Motor neuron (in vitro differentiated cells): ENCODE measurements at regions not wholly inside any gene's neighbourhood (a gene's known extent, or its start where the extent isn't known, plus 50 kb on each side); places are given as distances from the start of the nearest gene placed in this dataset.

Experiments used
- ATAC-seq, 8 experiments: fragments of 200-7000 bp; cut with Tn5 transposase; replicated peaks in 6 of 8; 2 replicates each; pipeline ENCODE4 v1.8.0; 2021; ENCODE audit warnings: mild to moderate bottlenecking in 8 of 8, moderate library complexity in 8 of 8
- H3K27ac ChIP-seq, 2 donors: fragments of 250-450 bp; sonication (Bioruptor Pico); 2 replicates each; pipeline ENCODE4 v1.9.0; 2021; ENCODE audit warnings: antibody characterized with exemption in 2 of 2, mild to moderate bottlenecking in 2 of 2, moderate library complexity in 1 of 2
- H3K4me1 ChIP-seq, 2 donors: fragments of 250-450 bp; sonication (Bioruptor Pico); replicated peaks in 1 of 2; 2 replicates each; pipeline ENCODE4 v1.6.1; 2021; ENCODE audit warnings: antibody characterized with exemption in 2 of 2, mild to moderate bottlenecking in 2 of 2, moderate library complexity in 1 of 2
- H3K4me3 ChIP-seq, 5 donors: fragments of 250-450 bp; sonication (Bioruptor Pico); 2 replicates each; pipeline ENCODE4 v1.9.0; 2021; ENCODE audit warnings: antibody characterized with exemption in 5 of 5, mild to moderate bottlenecking in 5 of 5, moderate library complexity in 4 of 5
- WGBS, 10 experiments: fragments of 450-650 bp; shearing (Covaris generic); methylation state at CpG; one replicate each; pipeline ENCODE4 v1.0.0; 2022; 5-methylcytosine and 5-hydroxymethylcytosine counted together
- in situ Hi-C, 9 experiments: fragments of 400-800 bp; cut with MboI; loops; one replicate each; pipeline ENCODE4 v1.15.0; 2021; ENCODE audit warnings: low sequenced_read_pairs in 9 of 9, low pct_unique_long_range_greater_than_20kb in 2 of 9; ENCODE audit not compliant: unreplicated experiment in 9 of 9

DNA sequence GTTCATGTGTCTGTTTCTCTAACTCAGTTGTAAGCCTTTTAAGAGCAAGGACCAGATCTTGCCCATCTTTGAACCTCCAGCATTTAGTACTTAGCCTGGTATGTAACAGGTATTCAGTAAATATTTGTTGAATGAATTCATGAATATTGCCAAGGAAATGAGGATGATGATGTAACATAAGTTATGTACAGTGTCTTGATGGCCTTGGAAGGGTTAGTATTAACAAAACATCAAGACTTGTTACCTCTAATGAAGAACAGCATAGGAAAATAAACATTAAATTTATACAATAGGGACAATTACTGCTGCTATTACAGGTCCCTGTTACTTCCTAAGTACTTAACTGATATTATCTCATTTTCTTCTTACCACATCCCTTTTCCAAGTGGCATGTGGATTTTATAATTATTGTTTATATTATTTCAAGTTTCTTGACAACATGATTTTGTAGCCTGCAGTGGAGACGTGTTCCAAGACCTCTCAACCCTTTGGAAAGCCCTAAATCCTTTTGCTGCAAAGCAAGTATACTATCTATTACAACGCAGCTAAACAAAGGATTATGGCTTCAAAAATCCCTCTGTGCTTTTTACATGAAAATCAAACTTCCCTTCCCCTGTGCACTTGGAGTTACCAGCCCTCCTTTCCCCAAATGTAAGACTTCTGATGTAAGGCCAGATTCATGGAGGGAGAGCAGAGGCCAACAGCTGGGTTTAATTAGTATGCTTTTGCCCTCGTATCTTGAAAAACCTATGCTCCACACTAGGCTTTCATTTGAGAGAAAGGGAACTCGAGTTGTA, 77.4 kb upstream of the SMIM36 start:
- no peak overlapping the region for H3K4me3 ChIP-seq
- WGBS, 10 experiments, result 2 to 100% (median 65%) methylated on average over 1 to 4 of the region's 4 CpGs
- in situ Hi-C loops, result no loop called here
- ATAC-seq, result no peak
- H3K27ac ChIP-seq, result no peak overlapping the region
- peaks cover 0 to 3% of the 10 kb centered on the region in 2 donors for H3K4me1 ChIP-seq

DNA sequence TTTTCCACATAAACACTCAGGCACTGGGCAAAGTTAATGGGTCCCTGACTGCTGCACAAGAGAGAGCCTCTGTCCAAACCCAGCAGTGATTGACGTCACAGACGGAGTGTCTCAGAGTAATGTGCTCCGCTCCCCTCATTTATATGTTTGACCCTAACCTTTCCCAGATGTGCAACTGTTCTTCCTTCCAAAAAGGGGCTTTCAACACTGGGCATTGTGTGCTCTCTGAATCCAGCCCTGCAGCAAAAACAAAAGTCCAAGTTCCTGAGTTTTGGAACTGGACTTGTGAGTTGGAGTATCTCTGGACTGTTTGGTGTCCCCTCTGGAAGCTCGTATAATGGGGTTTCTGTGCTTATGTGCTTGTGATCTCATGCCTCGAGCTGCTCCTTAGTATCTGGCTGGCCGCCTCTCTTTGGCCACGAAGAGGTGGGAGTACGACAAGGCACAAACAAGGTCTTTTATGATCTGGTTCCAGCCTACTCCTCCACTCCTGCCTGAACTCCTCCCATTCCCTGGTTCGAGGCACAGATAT, 76.4 kb upstream of the SMIM36 start:
- in situ Hi-C loops, result no loop called here
- H3K27ac ChIP-seq, result no peak overlapping the region
- peaks cover 0 to 3% of the 10 kb centered on the region in 2 donors for H3K4me1 ChIP-seq
- 20 to 100% (median 57%) methylated on average over 1 to 8 of the region's 9 CpGs; no CpG with 5 or more reads in 1 of the 10 experiments for WGBS, 10 experiments
- H3K4me3 ChIP-seq, result no peak overlapping the region
- peak in 1 of 8 experiments; percentile 42 for ATAC-seq

GRCh38 chr17:55585629-55586028, 74.4 kb upstream of the SMIM36 start:
- WGBS, 10 experiments, result 93 to 100% (median 100%) methylated on average over 2 of the region's 2 CpGs; no CpG with 5 or more reads in 1 of the 10 experiments
- H3K27ac ChIP-seq, result no peak overlapping the region
- H3K4me1 ChIP-seq, result peaks cover 0 to 3% of the 10 kb centered on the region in 2 donors
- in situ Hi-C loops, result no loop called here
- H3K4me3 ChIP-seq, result no peak overlapping the region
- ATAC-seq, result no peak

GRCh38 chr17:55584861-55585260, 73.6 kb upstream of the SMIM36 start:
- peaks cover 0 to 3% of the 10 kb centered on the region in 2 donors for H3K4me1 ChIP-seq
- WGBS, 10 experiments, result 11 to 92% (median 41%) methylated on average over 1 of the region's 1 CpG; no CpG with 5 or more reads in 4 of the 10 experiments
- H3K27ac ChIP-seq, result no peak overlapping the region
- ATAC-seq, result no peak
- no peak overlapping the region for H3K4me3 ChIP-seq
- in situ Hi-C loops, result no loop called here

GRCh38 chr17:55584055-55584685, 72.9 kb upstream of the SMIM36 start:
- H3K27ac ChIP-seq, result no peak overlapping the region
- H3K4me1 ChIP-seq, result peaks cover 0 to 3% of the 10 kb centered on the region in 2 donors
- ATAC-seq, result peak in 2 of 8 experiments; percentile 18 to 62
- in situ Hi-C loops, result no loop called here
- 22 to 100% (median 95%) methylated on average over 1 to 2 of the region's 2 CpGs; no CpG with 5 or more reads in 1 of the 10 experiments for WGBS, 10 experiments
- no peak overlapping the region for H3K4me3 ChIP-seq

DNA sequence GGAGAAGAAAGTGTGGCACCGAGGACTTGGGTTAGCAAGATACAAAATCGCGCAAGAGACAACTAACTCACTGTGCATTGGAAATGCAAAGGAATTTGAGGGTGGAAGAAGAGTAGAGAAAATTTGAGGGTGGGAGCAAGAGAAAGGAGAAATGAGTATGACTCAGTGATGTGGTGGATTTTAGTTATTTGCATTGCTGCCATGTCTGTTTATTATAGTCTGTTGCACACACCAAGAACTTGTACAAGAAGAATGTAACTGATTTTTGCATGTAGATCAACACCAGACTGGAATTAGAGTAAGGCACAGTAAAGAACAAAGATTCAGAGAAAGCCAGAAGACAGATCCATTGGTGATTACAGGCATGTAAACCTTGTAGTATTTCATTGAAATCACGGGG, 71.6 kb upstream of the SMIM36 start:
- H3K4me1 ChIP-seq, result peaks cover 0 to 3% of the 10 kb centered on the region in 2 donors
- H3K27ac ChIP-seq, result no peak overlapping the region
- 30 to 100% (median 90%) methylated on average over 1 to 4 of the region's 4 CpGs for WGBS, 10 experiments
- H3K4me3 ChIP-seq, result no peak overlapping the region
- peak in 3 of 8 experiments; percentile 22 to 84 (median 60) for ATAC-seq
- in situ Hi-C loops, result no loop called here

DNA sequence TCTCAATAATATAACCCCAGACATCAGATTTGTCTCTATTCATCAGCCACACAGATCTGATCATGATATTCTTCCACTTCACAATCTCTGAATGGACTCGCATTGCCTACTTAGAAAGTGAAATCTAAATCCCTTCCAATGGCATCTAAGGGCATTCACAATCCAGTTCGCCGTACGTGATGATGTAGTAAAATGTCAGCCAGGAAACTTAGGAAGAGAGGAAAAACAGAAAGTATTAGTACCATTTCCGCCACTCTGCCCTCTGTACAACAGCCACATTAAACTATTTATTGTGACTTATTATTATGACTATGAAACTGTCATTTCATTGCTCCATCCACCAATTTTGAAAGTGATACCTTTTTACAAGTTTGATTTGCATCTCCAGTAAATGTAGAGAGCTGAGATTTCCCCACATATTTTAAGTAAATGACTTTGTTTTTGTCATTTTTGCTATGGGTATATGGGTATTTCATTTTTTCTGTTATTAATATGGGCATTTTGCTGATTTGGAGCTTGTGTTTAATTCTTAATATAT, 69.4 kb upstream of the SMIM36 start:
- Histone ChIP-seq H3K27ac (no peak overlapping the region), H3K4me1 (peaks cover 10 to 13% of the 10 kb centered on the region in 2 donors), H3K4me3 (no peak overlapping the region)
- 78 to 100% (median 87%) methylated on average over 1 to 5 of the region's 5 CpGs for WGBS, 10 experiments
- in situ Hi-C loops, result no loop called here
- ATAC-seq, result no peak

DNA sequence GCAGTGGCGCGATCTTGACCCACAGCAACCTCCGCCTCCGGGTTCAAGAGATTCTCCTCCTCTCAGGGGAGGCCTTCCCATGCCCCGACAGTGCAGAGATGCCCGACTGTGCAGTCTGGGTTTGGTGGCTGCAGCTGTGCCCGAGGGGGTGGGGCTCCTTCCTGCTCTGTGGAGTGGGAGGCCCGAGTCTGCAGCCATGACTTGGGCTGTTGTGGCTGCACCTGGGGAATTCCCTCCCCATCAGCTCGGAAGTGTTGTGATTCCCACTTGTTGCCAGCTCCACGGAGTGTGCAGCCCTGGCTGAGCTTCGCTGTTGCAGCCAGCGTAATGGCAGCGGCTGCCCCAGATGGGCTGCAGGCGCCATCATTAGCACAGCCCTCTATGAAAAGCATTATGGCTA, 66.4 kb upstream of the SMIM36 start:
- Histone ChIP-seq H3K27ac (no peak overlapping the region), H3K4me3 (no peak overlapping the region), H3K4me1 (peaks cover 10 to 13% of the 10 kb centered on the region in 2 donors)
- WGBS, 10 experiments, result 0 to 100% (median 95%) methylated on average over 1 to 9 of the region's 14 CpGs; no CpG with 5 or more reads in 1 of the 10 experiments
- ATAC-seq, result peak in 2 of 8 experiments; percentile 55 to 58
- in situ Hi-C loops, result no loop called here

DNA sequence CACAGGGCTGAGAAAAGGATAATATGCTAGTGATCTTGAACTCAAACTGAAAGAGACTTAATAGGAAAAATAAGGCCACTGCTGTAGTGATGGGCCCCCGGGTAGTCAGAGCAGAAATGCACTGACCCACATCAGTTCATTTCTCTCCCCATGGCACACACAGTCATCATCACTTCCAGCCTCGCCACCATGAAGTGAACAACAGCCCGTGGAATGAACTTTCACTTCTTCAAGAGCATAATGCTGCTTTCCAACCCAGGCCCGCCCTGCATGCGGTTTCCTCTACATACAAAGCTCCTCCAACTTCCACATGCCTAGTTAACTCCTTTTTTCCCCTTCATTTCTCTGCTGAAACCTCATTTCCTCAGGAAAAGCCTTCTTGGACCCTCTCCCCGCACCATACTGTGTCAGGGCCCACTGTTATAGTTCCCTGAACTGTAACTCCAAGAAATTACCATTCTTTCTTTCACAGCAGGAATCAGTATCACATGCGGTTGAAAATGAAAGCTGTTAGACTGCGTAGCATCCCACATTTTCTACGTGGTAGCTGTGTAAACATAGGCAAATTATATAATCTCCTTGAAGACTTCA, 65.8 kb upstream of the SMIM36 start:
- H3K4me1 ChIP-seq, result peaks cover 10 to 13% of the 10 kb centered on the region in 2 donors
- H3K27ac ChIP-seq, result peak overlapping the region in 1 of 2 donors; percentile 64
- no peak overlapping the region for H3K4me3 ChIP-seq
- peak in 7 of 8 experiments; percentile 43 to 86 (median 70) for ATAC-seq
- WGBS, 10 experiments, result 0 to 98% (median 70%) methylated on average over 1 to 9 of the region's 9 CpGs; no CpG with 5 or more reads in 1 of the 10 experiments
- in situ Hi-C loops, result no loop called here

DNA sequence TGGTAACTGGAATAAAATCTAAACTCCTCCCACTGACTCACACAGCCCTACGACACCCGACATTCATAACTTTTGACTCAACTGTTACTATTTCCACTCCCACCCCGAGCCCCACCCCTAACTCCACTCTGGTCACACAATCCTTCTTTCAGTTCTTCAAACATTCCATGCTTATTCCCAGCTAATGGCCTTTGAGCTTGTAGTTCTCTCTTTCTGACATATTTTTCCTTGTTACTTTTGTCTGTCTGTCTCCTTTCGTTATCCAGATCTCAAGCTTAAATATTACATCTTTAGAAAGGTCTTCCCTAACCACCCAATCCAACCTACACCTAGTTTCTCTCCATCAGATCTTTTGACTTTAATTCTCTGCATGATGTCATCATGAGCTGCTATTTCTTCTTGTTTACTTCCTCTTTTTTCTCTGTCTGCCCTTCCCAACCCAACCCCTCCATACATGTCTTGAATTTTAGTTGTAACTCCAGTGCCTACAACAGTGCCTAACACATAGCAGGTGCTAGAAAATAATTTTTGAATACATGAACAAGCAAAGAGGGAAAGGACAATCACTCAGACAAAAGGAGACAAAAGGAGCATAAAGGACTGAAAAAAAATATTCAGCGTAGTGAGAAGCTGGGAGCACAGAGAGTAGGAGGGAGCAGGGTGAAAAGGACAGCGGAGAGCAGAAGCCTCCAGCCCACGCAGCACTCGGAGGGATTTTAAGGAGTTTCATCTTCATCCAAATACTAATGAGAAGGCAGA, 65.2 kb upstream of the SMIM36 start:
- ATAC-seq, result peak; percentile 26 to 81 (median 62)
- H3K4me3 ChIP-seq, result no peak overlapping the region

DNA sequence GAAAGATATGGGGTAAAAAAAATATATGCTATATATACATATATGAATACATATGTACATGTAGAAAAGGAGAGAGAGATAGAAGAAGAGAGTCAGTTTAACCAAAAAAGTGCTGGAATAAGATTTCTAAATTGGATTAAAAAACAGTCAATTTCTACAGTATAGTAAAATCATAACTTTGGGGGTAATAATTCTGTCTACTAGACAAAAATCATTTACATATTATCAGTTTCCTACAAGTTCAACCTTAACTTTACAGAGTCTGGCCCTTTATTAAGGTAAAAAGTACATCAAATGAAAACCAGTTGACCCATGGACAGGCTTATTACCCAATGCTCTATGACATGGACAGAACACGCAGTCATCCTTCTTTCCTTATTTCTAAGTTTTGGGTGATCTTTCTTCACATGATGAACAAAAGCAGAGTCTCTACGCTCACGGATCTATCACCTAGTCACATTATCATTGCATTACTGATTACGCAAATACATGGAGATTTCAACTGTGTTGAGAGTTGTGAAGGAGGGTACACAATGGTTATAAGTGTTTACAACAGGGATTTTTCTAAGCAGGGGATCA, 63.9 kb upstream of the SMIM36 start:
- Histone ChIP-seq H3K4me3 (no peak overlapping the region), H3K27ac (no peak overlapping the region), H3K4me1 (peaks cover 10 to 13% of the 10 kb centered on the region in 2 donors)
- 80 to 100% (median 93%) methylated on average over 1 to 4 of the region's 4 CpGs; no CpG with 5 or more reads in 2 of the 10 experiments for WGBS, 10 experiments
- no peak for ATAC-seq
- in situ Hi-C loops, result no loop called here

More for the DNA sequence above, 65.2 kb upstream of the SMIM36 start:
- WGBS, 10 experiments, result 0 to 82% (median 56%) methylated on average over 1 to 7 of the region's 8 CpGs; no CpG with 5 or more reads in 1 of the 10 experiments
- H3K4me1 ChIP-seq, result peaks cover 10 to 13% of the 10 kb centered on the region in 2 donors
- peak overlapping the region in 1 of 2 donors; percentile 64 for H3K27ac ChIP-seq
- in situ Hi-C loops, result no loop called here

- no peak for ATAC-seq
- peaks cover 10 to 16% of the 10 kb centered on the region in 2 donors for H3K4me1 ChIP-seq
- 59 to 100% (median 79%) methylated on average over 1 to 2 of the region's 2 CpGs; no CpG with 5 or more reads in 1 of the 10 experiments for WGBS, 10 experiments
- no peak overlapping the region for H3K27ac ChIP-seq
- H3K4me3 ChIP-seq, result no peak overlapping the region
- in situ Hi-C loops, result no loop called here
Observed at GRCh38 chr17:55572599-55572998, 61.3 kb upstream of the SMIM36 start.
